GM12874 (cell line): ENCODE measurements at regions not wholly inside any gene's neighbourhood (a gene's known extent, or its start where the extent isn't known, plus 50 kb on each side); places are given as distances from the start of the nearest gene placed in this dataset.

ENCODE experiments used
- TF ChIP-seq, protein P1 (sequence below): IDR thresholded peaks from 2 replicates; pipeline ENCODE4 v1.5.1; 2011; ENCODE audit warnings: low read depth, mild to moderate bottlenecking, control low read depth, low read length, moderate library complexity; ENCODE audit not compliant: insufficient read depth

DNA sequence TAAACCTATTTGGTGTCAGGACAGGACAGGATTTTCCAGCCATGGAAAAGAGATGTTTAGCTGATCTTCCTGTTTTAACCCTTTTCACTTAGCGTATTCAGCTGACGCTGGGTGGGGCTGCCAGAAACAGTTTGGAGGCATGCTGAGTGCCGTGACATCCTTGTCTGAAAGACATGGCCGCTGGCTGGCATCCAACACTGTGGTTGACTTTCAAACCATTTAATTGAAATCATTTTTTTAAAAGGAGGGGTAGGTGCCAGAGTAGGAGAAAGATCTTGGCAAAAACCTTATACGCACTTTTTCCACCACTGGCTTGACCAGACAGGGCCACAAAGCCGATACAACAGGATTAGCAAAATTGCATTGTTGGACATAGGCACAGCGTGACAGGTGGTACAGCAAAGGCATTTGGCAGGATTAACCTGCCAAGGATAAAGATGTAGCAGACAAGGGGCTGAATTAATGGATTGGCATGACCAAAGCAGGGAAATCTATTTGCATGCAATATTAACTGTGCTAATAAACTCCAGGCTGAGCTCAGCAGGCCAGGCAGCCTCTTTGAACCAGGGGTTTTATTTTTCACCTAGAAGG is 131.8 kb upstream of the TOPAZ1 start:
- TF ChIP-seq, protein P1, sequence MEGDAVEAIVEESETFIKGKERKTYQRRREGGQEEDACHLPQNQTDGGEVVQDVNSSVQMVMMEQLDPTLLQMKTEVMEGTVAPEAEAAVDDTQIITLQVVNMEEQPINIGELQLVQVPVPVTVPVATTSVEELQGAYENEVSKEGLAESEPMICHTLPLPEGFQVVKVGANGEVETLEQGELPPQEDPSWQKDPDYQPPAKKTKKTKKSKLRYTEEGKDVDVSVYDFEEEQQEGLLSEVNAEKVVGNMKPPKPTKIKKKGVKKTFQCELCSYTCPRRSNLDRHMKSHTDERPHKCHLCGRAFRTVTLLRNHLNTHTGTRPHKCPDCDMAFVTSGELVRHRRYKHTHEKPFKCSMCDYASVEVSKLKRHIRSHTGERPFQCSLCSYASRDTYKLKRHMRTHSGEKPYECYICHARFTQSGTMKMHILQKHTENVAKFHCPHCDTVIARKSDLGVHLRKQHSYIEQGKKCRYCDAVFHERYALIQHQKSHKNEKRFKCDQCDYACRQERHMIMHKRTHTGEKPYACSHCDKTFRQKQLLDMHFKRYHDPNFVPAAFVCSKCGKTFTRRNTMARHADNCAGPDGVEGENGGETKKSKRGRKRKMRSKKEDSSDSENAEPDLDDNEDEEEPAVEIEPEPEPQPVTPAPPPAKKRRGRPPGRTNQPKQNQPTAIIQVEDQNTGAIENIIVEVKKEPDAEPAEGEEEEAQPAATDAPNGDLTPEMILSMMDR, result no peak

DNA sequence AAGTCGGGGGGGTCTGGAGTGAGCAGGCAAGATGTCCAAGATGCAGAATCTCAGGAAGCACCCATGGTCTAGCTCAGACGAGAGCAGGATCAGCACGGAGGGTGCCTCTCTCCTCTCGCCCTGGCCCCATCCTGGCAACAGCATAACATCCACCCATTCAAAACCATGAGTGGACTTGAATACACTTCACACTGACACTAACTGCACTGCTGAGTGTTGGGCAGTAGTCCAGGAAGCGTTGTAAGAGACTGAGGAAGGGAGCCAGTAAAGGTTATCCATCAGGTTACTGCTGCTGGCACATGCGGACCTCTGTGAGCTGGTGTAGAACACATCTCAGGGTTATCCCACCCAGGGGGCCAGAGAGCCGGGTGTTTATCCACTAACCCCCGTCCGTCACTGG is 131.0 kb upstream of the TOPAZ1 start:
- TF ChIP-seq, protein P1, result no peak

DNA sequence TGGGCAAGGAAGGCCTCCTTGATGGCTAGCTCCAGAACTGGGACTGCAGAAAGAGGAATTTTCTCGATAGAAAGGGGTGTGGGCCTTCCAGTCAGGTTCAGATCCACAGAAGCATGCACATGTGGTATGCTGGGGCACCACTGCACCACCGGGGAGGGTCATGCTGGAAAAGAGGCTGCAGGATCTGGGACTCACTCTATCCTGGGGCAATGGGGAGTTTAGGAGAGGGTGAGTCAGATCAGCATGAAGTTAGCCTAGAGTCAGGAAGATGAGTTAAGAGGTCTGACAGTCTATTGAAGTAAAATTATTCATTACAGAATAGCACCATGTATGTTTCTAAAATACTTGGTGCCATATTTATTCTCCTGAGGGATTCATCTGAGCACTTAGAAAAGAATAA is 130.2 kb upstream of the TOPAZ1 start:
- TF ChIP-seq, protein P1, result no peak

DNA sequence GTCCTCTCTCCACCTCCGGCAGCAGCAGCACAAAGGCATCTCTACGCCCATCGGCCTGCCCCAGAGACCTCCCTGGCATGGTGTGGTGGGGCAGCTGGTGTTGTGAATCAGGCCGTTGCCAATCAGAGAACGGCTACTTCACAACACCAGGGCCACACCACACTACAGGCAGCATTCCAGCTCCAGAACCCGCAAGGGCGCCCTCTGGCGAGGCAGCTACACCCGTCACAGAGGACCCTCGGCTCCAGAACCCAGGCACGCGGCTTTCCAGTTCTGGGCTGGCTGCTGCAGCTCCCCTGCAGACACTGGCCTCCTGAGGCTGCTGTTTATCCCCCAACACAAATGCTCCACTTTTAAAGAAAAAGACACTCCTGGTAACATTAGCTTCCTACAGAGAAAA is 127.5 kb upstream of the TOPAZ1 start:
- TF ChIP-seq, protein P1, result peak; percentile 75

DNA sequence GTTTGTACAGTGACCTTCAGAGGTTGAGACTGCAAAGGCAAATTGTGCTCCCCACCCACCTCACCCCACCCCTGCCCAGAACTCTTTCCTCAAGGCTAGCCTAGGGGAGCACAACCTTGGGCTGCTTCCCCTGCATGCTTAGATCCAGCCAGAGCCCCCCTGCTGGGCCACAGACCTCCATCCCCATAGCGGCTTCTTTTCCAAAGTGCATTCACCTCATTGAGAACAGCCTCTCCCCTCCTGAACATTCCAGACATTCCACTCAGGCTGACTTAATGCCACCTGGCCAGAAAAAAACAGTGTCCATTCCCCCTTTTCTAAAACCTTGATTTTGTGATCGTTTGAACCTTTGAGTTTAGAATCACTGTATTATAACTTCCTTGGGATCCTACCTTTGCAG is 124.4 kb upstream of the TOPAZ1 start:
- TF ChIP-seq, protein P1, result no peak

DNA sequence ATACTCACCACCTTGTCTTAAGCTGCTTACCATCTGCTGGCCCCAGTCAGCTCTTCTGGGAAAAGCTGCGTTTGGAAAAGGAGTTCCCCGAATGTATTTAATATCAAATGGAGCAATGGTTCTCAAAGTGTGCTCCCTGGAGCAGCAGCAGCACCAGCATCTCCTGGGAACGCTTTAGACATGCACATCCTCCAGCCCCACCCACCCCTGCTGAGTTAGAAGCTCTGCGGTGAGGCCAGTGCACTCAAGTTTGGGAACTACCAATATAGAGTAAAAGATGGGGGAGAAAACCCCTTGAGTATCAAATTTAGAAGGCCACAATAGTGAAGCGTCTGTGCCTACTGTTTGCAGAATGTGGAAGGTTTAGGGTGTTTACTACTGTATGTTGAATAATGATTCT is 124.0 kb upstream of the TOPAZ1 start:
- TF ChIP-seq, protein P1, result no peak

DNA sequence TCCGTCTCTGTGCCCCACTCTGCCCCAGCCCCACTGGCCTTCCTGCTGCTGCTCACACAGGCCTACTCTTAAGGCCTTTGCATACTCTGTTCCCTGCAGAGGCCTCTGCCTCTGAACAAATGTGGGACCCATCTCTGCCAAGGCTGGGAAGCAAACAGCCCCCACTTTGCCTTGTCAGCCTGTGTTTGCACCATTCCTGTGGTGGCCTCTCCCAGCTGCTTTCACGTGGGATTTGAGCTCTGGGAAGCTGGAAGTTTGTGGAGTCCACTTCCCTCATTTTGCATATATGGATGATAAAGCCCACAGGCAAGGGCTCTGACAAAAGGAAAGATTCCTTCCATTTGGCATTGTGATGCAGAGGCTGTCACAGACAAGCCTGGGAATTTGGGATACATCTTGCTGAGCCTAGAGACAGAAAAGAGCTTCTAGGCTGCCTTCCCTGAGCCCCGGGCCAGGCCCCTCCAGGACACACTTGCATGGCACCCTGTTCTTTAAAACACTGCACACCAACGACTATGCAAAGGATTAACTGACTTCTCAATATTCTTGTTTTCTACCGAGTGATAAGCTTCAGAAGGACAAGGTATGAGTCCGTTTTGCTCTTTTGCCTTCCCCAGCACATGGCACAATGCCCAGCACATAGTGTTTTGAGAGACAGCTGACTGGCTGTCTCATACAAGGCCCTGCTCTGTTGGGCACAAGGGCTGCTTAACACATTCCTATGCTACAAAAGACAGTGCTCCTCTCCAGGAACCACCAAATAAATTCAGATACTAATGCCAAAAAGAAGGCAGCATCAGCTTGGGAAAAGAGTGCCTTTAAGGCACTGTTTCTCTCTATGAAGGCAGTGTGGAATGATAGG is 120.7 kb upstream of the TOPAZ1 start:
- TF ChIP-seq, protein P1, result no peak
